HG02571 (cell line): ENCODE measurements at regions not wholly inside any gene's neighbourhood (a gene's known extent, or its start where the extent isn't known, plus 50 kb on each side); places are given as distances from the start of the nearest gene placed in this dataset.
"Not testable (repeated sequence)": the region's sequence is repeated elsewhere in the genome, so short reads cannot be mapped to it uniquely, and the experiment has no call there.

Experiments used
- ATAC-seq: cut with Tn5 transposase; IDR thresholded peaks from one replicate; pipeline ENCODE4 v1.9.1; 2021; ENCODE audit warnings: mild to moderate bottlenecking, moderate library complexity; ENCODE audit not compliant: unreplicated experiment

- ATAC-seq, result no peak
Observed at GRCh38 chr21:17682924-17683323, 70.2 kb upstream of the BTG3 start.

GRCh38 chr21:17679002-17679600 is 66.4 kb upstream of the BTG3 start:
- no peak for ATAC-seq

GRCh38 chr21:17676930-17677329 is 64.2 kb upstream of the BTG3 start:
- not testable (repeated sequence) for ATAC-seq

GRCh38 chr21:17674106-17674505 is 61.4 kb upstream of the BTG3 start:
- no peak for ATAC-seq

GRCh38 chr21:17673261-17674020 is 60.7 kb upstream of the BTG3 start:
- no peak for ATAC-seq

- no peak for ATAC-seq
Observed at GRCh38 chr21:17671733-17672132, 59.0 kb upstream of the BTG3 start.

GRCh38 chr21:17668479-17669140 is 55.9 kb upstream of the BTG3 start:
- no peak for ATAC-seq

GRCh38 chr21:17667256-17667655 is 54.6 kb upstream of the BTG3 start:
- no peak for ATAC-seq
